OCI-LY3 (cell line): ENCODE measurements at regions not wholly inside any gene's neighbourhood (a gene's known extent, or its start where the extent isn't known, plus 50 kb on each side); places are given as distances from the start of the nearest gene placed in this dataset.

Experiments
- CTCF ChIP-seq: fragments of 200-600, 300-600 bp; sonication (generic); IDR thresholded peaks from 2 replicates; pipeline ENCODE4 v1.5.1; 2014; ENCODE audit warnings: antibody characterized with exemption, low read length, low read depth
- EZH2phosphoT487 ChIP-seq: fragments of 200-600 bp; shearing (Covaris generic); IDR thresholded peaks from 2 replicates; pipeline ENCODE4 v1.6.1; 2018; ENCODE audit warnings: antibody characterized with exemption, mixed run types, low read depth

GRCh38 chr1:29849991-29850757, 613.9 kb downstream of the PTPRU start:
- TF ChIP-seq CTCF (no peak), EZH2phosphoT487 (no peak)
